NCI-H2029 treated with DMSO at 0.1 percent for 48 hours (cell line): ENCODE measurements at regions not wholly inside any gene's neighbourhood (a gene's known extent, or its start where the extent isn't known, plus 50 kb on each side); places are given as distances from the start of the nearest gene placed in this dataset.
"Not testable (repeated sequence)": the region's sequence is repeated elsewhere in the genome, so short reads cannot be mapped to it uniquely, and the experiment has no call there.

Experiments
- DNase-seq: peaks from one replicate; lab custom pipeline; 2025; lab: John Stamatoyannopoulos, UW

GRCh38 chr7:33784000-33784399 is 121.3 kb upstream of the BMPER start:
- no peak for DNase-seq

DNA sequence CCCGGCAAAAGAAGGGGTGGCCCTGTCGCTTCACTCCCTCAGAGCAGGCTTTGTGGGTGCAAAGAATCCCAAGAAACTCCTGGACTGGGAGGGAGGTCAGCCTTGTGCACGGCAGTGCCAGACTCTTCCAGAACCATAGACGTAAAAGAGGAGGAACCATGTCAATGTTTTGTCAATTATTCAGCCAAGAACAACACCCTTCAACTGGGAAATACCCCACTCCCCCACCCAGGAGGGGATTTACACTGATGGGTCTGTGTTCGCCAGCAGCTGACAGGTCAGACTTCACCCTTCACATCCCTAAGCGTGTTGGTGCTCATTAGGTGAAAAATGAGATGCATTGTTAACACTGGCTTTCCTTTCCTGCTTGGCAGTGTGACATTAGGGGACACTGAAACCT is 116.8 kb upstream of the BMPER start:
- no peak for DNase-seq

GRCh38 chr7:33789871-33790630 is 115.3 kb upstream of the BMPER start:
- no peak for DNase-seq

DNA sequence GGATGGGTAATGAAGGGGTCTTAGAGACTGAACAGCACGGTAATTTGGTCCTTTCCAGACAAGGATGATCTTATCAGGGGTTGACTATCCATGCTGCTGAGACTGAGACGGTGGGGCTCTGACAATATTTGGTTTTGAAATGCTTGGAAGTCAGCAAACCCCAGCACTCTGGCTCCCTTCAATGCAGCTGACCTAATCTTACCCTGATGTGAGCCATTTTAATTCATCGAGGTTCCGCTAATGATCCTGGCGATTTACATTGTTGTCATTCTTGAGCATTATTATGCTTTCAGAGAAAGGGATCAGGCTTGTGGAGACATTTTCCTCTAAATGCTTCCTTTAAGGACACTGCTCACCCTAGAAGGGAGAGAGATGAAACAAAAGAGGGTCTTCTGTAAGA is 114.6 kb upstream of the BMPER start:
- no peak for DNase-seq

GRCh38 chr7:33792041-33792440 is 113.3 kb upstream of the BMPER start:
- no peak for DNase-seq

- DNase-seq, result no peak
Measured at GRCh38 chr7:33792547-33793105, 112.7 kb upstream of the BMPER start.

GRCh38 chr7:33793616-33794015 is 111.7 kb upstream of the BMPER start:
- no peak for DNase-seq

GRCh38 chr7:33794419-33794818 is 110.9 kb upstream of the BMPER start:
- DNase-seq, result no peak

- no peak for DNase-seq
Measured at GRCh38 chr7:33794959-33795358, 110.4 kb upstream of the BMPER start.

DNA sequence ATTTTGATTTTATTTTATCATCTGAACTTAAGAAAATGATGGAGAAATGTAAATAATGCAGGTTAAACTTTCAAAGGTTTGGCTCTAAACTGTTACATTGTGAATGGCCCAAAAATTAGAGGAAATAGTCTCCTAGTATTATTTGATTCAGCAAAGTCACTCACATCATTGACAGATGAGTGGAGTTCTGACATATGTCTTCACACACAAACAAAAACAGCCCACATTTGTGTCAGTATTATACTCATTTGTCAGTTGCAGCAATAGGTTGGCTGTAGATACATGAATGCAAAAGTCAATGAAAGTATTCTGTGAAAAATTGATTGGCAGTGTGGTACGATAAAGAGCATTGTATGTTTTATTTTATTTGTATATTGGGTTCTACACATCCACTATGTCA is 108.8 kb upstream of the BMPER start:
- DNase-seq, result no peak

- DNase-seq, result not testable (repeated sequence)
Measured at GRCh38 chr7:33797512-33797911, 107.8 kb upstream of the BMPER start.

GRCh38 chr7:33798686-33799325 is 106.5 kb upstream of the BMPER start:
- no peak for DNase-seq

- no peak for DNase-seq
Measured at GRCh38 chr7:33799766-33800165, 105.6 kb upstream of the BMPER start.

DNA sequence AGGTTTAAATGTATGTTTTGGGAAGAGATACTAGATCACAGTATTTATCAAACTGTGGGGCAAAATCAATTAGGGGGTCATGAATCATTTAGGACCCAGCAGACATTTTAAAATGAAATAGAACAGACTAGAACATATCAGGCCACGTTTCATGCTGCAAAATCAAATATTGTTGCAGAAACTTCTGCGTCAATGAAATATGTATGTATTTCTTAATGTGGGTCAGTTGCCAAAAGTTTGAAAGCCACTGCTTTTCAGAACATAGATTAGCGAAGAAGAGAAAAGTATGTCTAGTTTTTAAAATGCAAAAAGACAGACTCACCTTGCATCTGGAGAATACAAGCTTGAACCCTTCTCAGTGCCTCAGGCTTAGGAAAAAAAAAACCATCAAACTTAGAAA is 102.7 kb upstream of the BMPER start:
- no peak for DNase-seq

DNA sequence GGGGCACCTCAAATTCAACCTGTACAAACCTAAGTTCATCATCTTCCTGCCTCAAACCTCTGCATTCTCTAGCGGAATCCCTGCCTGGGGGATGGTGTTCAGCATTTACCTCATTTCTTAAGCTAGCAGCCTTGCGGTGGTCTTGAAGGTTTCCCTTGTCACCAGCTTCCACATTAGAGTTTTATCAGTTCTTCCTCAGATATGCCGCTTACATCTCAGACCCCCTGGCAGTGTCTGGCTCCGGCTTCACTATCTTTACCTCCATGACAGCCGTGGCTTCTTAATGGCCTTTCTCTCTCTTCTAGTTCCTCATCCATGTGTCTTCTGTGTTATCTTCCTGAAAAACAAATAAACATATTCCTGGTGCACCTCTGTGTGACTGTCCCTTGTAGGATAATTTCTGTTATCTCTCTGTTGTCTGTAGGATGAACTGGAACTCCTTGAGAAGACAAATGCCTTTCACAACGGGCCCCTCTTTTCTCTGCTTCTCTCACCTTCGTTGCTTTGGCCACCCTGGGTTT is 101.1 kb upstream of the BMPER start:
- DNase-seq, result no peak

DNA sequence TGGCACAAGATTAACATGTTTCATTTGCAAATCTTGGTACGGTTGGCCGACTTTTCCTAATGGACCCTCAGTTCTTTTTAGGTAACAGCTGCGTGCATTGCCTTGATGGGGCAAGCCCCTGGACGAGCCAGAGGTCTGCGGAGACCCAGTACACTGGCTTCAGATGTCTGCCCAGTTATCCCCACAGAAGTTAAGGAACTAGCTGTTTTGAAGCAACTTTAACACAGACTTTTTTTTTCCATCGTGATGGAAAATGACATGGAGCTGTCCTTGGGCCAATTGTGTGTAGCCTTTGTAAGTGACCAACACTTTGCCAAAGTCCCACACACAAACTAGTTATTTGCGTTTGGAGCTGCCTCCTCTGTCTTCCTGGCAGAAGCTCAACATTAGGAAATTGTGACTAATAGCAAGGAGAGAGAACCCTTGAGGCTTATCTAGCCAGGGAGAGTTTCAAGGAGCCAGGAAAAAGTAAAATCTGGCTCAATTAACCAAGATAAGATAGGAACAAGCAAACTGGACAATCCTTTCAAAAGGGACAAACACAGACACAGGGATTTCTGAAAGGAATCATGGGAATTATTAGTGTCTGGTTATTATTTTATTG is 99.6 kb upstream of the BMPER start:
- DNase-seq, result no peak

DNA sequence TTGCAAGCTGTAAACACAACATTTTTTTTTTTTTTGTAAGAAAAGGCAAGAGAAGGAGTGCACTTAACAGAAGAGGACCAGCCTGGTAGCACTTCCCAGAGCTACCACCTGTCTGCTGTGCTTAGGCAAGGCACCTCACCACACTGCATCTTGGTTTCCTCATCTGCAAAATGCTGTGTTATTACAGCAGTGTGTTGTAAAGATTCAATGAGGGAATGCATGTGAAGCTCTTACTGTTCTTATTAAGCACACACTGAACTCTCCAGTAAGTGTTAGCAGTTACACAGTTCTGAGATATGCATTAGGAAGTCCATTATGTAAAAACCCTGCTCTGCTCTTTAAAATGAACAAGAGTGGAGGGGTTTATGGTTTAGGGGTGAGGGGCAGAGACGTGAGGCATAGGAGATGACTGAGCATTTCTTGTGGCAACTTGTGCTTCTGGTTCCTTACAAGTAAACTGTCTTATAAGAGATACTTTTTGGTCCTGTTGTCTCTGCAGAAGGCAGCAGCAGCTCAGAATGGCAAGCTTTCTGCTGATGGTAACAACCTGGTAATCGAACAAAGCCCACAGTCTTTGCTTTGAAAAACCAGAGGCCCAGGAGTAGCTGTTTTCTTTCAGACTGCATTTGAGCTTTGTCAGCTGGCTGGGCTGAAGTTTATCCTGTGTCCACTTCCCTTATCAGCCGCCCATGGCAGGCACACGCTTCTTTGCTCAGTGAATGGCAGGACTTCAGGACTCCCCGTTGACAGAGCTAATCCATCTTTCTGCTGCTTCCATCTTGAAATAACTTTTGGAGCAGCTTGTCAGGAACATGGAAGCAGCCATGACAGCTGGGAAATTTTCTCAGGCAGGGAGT is 98.8 kb upstream of the BMPER start:
- no peak for DNase-seq

DNA sequence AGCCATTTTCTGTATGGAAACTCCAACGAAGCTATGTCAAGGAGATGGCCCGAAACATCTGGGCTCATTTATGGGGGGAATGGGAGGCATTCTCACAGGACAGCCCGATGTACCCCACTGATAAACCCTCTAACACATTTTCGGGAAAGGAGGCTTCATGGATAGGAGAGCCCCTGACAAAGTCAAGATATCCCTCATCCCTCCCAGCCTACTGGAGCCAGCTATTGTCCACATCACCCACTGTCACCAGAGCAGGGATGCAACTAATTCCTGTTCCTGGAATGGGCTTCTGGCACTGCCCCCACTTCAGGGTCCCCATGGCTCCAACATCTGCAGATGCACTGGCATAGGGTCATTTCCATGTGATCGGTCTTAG is 98.2 kb upstream of the BMPER start:
- DNase-seq, result no peak

- no peak for DNase-seq
Measured at GRCh38 chr7:33807779-33808482, 97.4 kb upstream of the BMPER start.

GRCh38 chr7:33809228-33809627 is 96.1 kb upstream of the BMPER start:
- no peak for DNase-seq

DNA sequence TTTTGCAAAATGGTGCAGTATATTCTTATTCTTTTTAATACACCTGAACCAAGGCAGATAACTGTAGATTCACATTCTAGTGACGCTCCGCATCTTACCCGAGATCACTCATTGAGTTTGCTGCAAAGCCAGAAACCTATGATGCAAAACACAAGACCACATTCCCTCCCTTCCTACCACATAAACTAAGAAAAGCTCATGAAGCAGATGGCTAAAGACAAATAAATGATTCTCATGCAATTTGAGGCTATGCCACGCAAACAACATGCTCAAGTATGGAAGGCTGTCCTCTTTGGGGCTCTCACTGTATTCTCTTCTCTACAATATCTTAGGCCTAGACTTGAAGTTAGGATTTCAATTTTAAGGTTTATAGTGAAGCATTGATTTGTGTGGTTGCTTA is 95.0 kb upstream of the BMPER start:
- DNase-seq, result no peak
